ENCODE measurements at regions not wholly inside any gene's neighbourhood (a gene's known extent, or its start where the extent isn't known, plus 50 kb on each side); places are given as distances from the start of the nearest gene placed in this dataset.

- TF ChIP-seq, protein P1, sequence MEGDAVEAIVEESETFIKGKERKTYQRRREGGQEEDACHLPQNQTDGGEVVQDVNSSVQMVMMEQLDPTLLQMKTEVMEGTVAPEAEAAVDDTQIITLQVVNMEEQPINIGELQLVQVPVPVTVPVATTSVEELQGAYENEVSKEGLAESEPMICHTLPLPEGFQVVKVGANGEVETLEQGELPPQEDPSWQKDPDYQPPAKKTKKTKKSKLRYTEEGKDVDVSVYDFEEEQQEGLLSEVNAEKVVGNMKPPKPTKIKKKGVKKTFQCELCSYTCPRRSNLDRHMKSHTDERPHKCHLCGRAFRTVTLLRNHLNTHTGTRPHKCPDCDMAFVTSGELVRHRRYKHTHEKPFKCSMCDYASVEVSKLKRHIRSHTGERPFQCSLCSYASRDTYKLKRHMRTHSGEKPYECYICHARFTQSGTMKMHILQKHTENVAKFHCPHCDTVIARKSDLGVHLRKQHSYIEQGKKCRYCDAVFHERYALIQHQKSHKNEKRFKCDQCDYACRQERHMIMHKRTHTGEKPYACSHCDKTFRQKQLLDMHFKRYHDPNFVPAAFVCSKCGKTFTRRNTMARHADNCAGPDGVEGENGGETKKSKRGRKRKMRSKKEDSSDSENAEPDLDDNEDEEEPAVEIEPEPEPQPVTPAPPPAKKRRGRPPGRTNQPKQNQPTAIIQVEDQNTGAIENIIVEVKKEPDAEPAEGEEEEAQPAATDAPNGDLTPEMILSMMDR (IDR thresholded peaks at IDR 0.05): no peak
- no peak for TF ChIP-seq POLR2A (IDR thresholded peaks at IDR 0.05)
Observed at GRCh38 chrX:40479777-40480318, 100.9 kb upstream of the ATP6AP2 start.

All from testis (tissue), 2 donors.